ENCODE measurements at regions not wholly inside any gene's neighbourhood (a gene's known extent, or its start where the extent isn't known, plus 50 kb on each side); places are given as distances from the start of the nearest gene placed in this dataset.

GRCh38 chr6:4613381-4613780 is 162.8 kb upstream of the CDYL start:
- CTCF ChIA-PET: no interaction called here
- no peak for TF ChIP-seq CTCF (IDR thresholded peaks at IDR 0.05; ENCODE audit: control extremely low read depth, extremely low read depth, low read depth, missing control alignments)
- DNase-seq (ENCODE audit: extremely low spot score): no peak
- POLR2A ChIA-PET: no interaction called here

- DNase-seq (ENCODE audit: extremely low spot score): no peak
- POLR2A ChIA-PET: no interaction called here
- CTCF ChIA-PET: no interaction called here
Measured at GRCh38 chr6:4612636-4613171, 163.5 kb upstream of the CDYL start.

GRCh38 chr6:4611429-4612129 is 164.6 kb upstream of the CDYL start:
- TF ChIP-seq CTCF (IDR thresholded peaks at IDR 0.05; ENCODE audit: control extremely low read depth, extremely low read depth, low read depth, missing control alignments): no peak
- CTCF ChIA-PET: no interaction called here
- no peak for DNase-seq (ENCODE audit: extremely low spot score)
- POLR2A ChIA-PET: no interaction called here

More at GRCh38 chr6:4612636-4613171, 163.5 kb upstream of the CDYL start:
- TF ChIP-seq CTCF (IDR thresholded peaks at IDR 0.05; ENCODE audit: control extremely low read depth, extremely low read depth, low read depth, missing control alignments): no peak

- ChIA-PET CTCF (no interaction called here), POLR2A (no interaction called here)
- no peak for TF ChIP-seq CTCF (IDR thresholded peaks at IDR 0.05; ENCODE audit: control extremely low read depth, extremely low read depth, low read depth, missing control alignments)
- DNase-seq (ENCODE audit: extremely low spot score): no peak
Measured at GRCh38 chr6:4610256-4610655, 165.9 kb upstream of the CDYL start.

GRCh38 chr6:4608361-4609115 is 167.7 kb upstream of the CDYL start:
- no peak for DNase-seq (ENCODE audit: extremely low spot score)
- no peak for TF ChIP-seq CTCF (IDR thresholded peaks at IDR 0.05; ENCODE audit: control extremely low read depth, extremely low read depth, low read depth, missing control alignments)
- ChIA-PET POLR2A (no interaction called here), CTCF (no interaction called here)

GRCh38 chr6:4607793-4608192 is 168.4 kb upstream of the CDYL start:
- POLR2A ChIA-PET: no interaction called here

More at GRCh38 chr6:4607793-4608192, 168.4 kb upstream of the CDYL start:
- CTCF ChIA-PET: interaction anchor here (1.0 kb wide), 1 partner anchor 29 kb away, joined by 3 read pairs; no protein-coding TSS in a partner anchor
- no peak for TF ChIP-seq CTCF (IDR thresholded peaks at IDR 0.05; ENCODE audit: control extremely low read depth, extremely low read depth, low read depth, missing control alignments)
- DNase-seq (ENCODE audit: extremely low spot score): no peak

All from GM10248 (cell line).